HG03175 (cell line): ENCODE measurements at regions not wholly inside any gene's neighbourhood (a gene's known extent, or its start where the extent isn't known, plus 50 kb on each side); places are given as distances from the start of the nearest gene placed in this dataset.
"Not testable (repeated sequence)": the region's sequence is repeated elsewhere in the genome, so short reads cannot be mapped to it uniquely, and the experiment has no call there.

ENCODE experiments used
- ATAC-seq: cut with Tn5 transposase; IDR thresholded peaks from one replicate; pipeline ENCODE4 v1.9.1; 2021; ENCODE audit warnings: mild to moderate bottlenecking, moderate library complexity; ENCODE audit not compliant: unreplicated experiment

- ATAC-seq: no peak
Observed at GRCh38 chr12:82300611-82301010, 57.6 kb downstream of the CCDC59 start.

DNA sequence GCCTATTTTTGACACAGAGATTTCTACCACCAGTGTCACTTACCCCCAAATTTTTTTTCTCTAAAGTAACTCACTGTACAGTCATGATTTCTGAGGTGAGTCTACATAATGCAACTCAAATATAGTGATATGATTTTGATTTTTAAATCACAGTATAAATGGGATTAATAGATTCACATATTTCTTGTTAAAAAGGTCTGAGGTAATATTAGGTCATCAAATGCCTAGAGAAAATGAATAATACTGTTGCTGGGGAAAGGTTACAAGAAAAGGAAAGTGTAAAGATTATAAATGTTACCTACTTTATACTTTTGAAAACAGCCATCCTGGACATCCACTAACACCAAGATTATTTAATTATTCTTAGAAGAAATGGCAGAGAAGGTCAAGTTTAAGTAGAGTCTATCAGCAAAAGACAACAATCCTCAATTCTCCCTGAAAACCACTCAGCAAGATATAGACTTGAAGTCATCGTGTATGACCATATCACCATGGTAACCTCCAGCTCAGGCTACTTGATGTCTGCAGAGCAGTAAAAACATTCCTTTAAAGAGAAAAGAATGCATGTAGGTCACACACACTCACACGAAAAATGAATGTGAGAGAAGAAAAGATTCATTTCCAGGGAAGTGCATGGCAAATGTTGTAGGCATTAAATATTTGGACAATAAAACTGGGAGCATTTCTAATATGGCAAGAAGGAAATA is 58.7 kb downstream of the CCDC59 start:
- no peak for ATAC-seq

DNA sequence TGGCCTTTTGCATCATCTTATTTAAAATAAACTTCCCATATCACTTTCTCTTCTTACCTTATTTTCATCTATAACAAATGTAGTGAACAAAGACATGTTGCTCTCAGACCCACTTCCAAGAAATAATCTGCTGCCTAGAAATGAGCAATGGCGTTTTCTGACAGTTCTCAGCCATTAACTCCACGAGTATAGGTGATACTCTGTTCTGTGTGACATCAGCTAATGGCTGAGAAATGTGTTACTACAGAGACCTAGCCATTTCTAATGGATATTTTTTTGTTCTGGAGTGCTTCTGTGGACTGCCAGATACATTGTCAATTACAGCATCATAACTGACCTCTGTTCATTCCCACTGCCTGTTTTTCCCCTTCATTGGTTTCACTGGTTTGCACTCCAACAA is 67.8 kb downstream of the CCDC59 start:
- ATAC-seq: no peak

DNA sequence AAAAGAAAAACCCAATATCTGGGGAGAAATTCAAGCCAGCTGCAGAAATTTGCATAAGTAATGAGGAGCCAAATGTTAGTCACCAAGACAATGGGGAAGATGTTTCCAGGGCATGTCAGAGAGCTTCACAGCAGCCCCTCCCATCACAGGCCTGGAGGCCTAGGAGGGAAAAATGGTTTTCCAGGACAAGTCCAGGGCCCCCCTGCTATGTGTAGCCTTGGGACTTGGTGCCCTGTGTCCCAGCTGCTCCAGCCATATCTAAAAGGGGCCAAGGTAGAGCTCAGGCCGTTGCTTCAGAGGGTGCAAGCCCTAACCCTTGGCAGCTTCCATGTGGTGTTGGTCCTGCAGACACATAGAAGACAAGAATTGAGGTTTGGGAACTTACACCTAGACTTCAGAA is 76.9 kb downstream of the CCDC59 start:
- not testable (repeated sequence) for ATAC-seq

GRCh38 chr12:82279536-82280058 is 78.6 kb downstream of the CCDC59 start:
- ATAC-seq: no peak

DNA sequence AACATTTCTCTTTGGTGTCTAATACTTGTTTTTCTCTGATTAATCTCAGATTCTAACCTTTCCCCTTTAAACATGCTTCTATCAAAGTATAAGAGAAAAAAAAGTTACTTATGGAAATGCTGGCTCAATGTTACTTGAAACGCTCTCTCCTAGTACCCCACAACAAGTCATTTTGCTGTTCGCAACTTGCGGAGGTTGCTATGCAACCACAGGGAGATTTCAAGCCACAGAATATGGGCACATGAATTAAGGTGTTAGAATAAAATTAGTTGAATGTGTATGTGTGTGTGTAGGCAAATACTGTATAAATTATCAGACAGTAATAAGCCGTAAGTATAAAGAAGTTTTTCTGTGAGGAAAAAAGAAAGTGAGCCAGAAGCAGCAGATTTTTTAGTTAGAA is 80.6 kb downstream of the CCDC59 start:
- ATAC-seq: no peak

DNA sequence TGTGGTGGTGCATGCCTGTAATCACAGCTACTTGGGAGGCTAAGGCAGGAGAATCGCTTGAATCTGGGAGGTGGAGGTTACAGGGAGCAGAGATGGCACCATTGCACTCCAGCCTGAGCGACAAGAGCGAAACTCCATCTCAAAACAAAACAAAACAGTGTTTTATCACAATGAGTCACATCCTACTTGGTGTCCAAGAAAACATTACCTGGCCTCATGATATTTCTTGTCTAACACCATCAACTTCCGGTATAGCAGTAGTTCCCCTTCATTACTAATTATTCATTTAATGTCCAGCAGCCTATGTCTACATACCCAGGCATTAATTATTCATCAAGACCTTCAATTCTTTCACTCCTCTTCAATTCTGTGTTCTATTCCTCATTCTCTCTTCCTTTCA is 115.5 kb downstream of the CCDC59 start:
- no peak for ATAC-seq

- no peak for ATAC-seq
Observed at GRCh38 chr12:82225871-82226270, 132.3 kb downstream of the CCDC59 start.

DNA sequence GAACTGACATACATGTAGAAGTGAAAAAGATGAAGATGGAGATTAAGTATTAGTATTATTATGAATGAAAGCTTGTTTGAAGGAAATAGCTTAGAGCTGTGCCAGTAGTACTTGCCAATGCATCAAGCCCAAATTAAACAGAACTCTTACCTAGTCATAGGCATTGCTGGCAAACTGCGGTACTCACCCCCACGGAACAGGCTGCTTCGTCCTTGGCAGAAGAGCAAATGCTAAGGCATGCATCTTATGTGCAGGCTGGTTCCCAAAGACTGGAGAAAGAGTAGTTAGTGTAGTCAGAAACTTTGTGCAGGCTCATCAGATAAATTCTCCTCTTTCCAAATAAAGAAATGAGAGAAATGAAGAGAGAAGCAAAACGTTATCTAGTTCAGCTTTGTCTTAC is 134.8 kb downstream of the CCDC59 start:
- ATAC-seq: no peak

GRCh38 chr12:82216475-82216874 is 141.7 kb downstream of the CCDC59 start:
- no peak for ATAC-seq

DNA sequence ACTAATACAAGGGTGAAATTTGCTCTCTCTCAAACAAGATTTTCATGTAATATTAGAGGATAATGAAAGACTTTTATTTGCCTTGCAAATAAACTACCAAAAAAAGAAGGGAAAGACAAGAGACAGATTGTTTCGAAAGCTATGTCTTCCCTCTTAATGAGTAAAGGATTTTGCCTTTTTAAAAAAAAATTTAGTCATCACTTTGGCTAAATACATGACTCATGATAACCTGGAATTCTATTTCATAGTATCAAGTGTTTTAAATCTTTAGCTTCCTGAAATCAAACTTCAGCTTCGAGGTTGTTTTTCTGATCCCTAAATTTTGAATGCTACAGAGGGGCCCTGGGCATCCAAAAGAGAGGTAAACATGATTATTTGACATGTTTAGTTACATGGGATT is 144.4 kb downstream of the CCDC59 start:
- no peak for ATAC-seq

- ATAC-seq: no peak
Observed at GRCh38 chr12:82210882-82211281, 147.3 kb downstream of the CCDC59 start.

GRCh38 chr12:82209533-82209932 is 148.7 kb downstream of the CCDC59 start:
- no peak for ATAC-seq

DNA sequence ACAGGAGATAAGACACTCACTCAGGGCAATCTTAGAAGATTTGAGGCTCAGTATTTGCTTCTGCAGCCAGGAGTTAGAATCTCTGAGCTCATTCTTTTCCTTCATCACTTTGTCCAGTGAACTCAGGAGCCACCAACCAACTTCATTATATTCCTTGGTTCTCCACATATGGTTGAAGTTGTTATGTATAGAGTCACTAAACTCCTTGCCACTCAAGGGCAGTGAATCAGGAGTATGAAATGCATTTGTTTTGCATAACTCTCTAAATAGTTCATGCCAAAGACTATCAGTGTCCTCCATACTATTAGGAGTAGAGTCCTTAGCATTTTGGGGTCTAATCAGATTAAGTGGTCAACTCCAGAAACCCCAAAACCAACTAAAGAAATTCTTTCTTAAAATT is 150.6 kb downstream of the CCDC59 start:
- ATAC-seq: no peak

DNA sequence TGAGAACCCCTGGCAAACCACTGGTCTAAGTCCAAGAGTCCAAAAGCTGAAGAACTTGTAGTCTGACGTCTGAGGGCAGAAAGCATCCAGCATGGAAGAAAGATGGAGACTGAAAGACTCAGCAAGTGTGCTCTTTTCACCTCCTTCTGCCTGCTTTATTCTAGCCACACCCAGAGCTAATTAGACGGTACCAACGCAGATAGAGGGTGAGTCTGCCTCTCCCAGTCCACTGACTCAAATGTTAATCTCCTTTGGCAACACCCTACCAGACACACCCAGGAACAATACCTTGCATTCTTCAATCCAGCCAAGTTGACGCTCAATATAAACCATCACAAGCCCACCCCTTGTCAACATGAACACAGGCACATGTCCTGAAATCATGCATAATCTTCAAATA is 155.1 kb downstream of the CCDC59 start:
- ATAC-seq: no peak

DNA sequence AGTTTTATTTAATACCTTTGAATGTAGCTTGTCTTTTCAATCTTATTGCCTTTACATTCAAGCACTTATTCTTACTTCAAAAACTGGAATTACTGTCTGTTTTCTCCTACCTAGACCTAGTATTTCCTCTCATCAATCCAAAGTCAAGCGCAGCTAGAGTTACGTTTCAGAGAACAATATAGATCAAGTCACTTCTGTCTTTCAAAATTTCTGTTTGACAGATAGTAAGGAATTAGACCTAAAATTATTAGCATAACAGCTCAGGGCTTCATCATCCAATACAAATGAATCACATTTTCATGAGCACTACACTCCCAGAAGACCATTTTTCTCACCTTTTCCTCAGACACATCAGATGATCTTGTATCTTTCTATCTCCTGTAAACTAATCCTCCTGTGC is 170.6 kb downstream of the CCDC59 start:
- no peak for ATAC-seq

DNA sequence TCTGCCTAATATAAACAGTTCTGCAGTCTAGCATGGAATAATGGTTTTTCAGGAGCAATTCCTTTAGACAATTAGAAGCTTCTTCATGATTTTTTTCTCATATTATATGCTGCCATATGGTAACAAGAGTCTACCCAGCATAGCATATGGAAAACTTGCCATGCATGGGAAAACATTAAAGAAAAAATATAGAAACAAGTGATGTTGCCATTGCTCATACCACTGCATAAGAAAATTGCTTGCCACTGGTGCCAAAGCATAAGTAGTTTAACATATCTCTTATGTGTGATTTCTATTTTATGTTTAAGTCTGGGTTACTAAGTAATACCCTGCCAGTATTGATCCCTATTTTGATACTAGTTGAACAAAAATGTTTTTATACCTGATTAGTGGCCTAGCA is 171.2 kb downstream of the CCDC59 start:
- no peak for ATAC-seq

DNA sequence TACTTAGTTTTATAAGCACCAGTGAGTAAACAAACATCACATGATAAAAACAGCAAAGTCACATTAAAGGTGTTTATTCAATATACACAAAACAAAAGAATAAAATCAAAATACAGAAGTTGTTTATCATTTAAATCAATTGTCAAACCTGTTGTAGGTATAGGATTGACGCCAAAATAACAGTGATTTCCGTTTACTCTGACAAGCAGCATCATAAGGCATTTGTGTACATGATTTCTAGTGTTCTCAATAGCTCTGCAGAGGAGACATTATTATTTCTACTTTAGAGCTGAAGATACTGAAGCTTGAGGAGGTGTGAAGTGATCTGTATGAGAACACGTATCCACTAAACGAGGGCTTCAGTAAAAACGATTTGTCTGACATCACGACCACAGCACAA is 171.9 kb downstream of the CCDC59 start:
- ATAC-seq: no peak

GRCh38 chr12:82184844-82185243 is 173.3 kb downstream of the CCDC59 start:
- no peak for ATAC-seq

- ATAC-seq: no peak
Observed at GRCh38 chr12:82182601-82183190, 175.5 kb downstream of the CCDC59 start.

GRCh38 chr12:82176761-82177490 is 181.3 kb downstream of the CCDC59 start:
- ATAC-seq: no peak

DNA sequence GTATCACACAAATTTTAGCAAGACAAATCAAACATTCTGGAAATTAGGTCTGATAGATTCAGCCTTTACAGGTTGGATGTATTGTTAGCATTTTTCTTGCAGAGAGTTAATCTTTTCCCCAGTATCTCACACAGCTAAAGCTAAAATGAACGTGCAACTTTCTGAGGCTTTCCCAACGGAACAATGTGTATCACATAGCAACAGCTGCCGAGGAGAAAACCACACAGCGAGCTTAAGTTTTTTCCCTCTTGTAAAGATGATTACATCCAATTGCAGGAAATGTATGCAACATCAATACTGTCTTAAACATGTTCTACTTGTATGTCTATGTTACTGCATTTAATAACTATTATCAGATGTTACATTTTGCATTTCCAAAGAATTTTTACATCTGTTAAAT is 182.2 kb downstream of the CCDC59 start:
- no peak for ATAC-seq
